Neutrophil (primary cell): ENCODE measurements at regions not wholly inside any gene's neighbourhood (a gene's known extent, or its start where the extent isn't known, plus 50 kb on each side); places are given as distances from the start of the nearest gene placed in this dataset.

Experiments
- H3K27ac ChIP-seq: fragments of 200-600 bp; sonication (generic); 2 replicates; pipeline ENCODE4 v1.5.1; 2016; ENCODE audit warnings: mild to moderate bottlenecking, moderate library complexity
- H3K27me3 ChIP-seq: fragments of 200-600 bp; sonication (generic); 2 replicates; pipeline ENCODE4 v1.6.0; 2016; ENCODE audit warnings: mild to moderate bottlenecking
- H3K36me3 ChIP-seq: fragments of 200-600 bp; sonication (generic); 2 replicates; pipeline ENCODE4 v1.5.1; 2017
- H3K4me1 ChIP-seq, 2 experiments: fragments of 200-600 bp in 1 of 2; sonication (generic) in 1 of 2; 1 replicate in 1 of 2; 2 replicates in 1 of 2; pipeline versions ENCODE4 v1.5.1 to v1.6.1; 2013 to 2016; ENCODE audit warnings: low read depth in 1 of 2, low read length in 1 of 2, mild to moderate bottlenecking in 1 of 2, moderate library complexity in 1 of 2; ENCODE audit not compliant: control insufficient read depth in 1 of 2, insufficient read depth in 1 of 2
- H3K4me3 ChIP-seq, 2 experiments: fragments of 200-600 bp in 1 of 2; sonication (generic) in 1 of 2; 1 replicate in 1 of 2; 2 replicates in 1 of 2; pipeline ENCODE4 v1.5.1; 2013 to 2016; ENCODE audit warnings: low read depth in 1 of 2, low read length in 1 of 2, mild to moderate bottlenecking in 1 of 2, moderate library complexity in 1 of 2
- H3K9me3 ChIP-seq: fragments of 200-600 bp; sonication (generic); 2 replicates; pipeline ENCODE4 v1.5.1; 2016
- TF ChIP-seq, protein P1 (sequence below): fragments of 200-600 bp; sonication (generic); IDR thresholded peaks from 2 replicates; pipeline ENCODE4 v1.5.1; 2016; ENCODE audit warnings: antibody characterized with exemption

DNA sequence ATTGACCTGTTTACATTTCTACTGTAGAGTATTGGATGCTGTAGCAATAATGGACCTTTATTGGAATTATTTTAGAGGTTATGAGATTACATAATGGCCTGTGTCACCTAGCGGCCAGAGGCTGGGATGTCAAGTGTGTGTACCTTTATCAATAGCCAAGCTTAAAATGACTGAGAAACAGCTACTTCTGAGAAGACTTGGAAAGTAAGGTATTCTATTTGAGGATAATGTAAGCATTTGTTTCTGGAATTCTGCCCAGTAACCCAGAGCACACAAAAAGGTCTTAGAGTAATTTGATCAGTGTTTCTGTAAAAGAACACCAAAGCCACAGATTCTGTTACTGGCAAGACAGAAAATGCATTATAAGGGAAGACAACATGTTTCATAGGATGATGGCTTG, 116.8 kb downstream of the MACIR start:
- TF ChIP-seq, protein P1, sequence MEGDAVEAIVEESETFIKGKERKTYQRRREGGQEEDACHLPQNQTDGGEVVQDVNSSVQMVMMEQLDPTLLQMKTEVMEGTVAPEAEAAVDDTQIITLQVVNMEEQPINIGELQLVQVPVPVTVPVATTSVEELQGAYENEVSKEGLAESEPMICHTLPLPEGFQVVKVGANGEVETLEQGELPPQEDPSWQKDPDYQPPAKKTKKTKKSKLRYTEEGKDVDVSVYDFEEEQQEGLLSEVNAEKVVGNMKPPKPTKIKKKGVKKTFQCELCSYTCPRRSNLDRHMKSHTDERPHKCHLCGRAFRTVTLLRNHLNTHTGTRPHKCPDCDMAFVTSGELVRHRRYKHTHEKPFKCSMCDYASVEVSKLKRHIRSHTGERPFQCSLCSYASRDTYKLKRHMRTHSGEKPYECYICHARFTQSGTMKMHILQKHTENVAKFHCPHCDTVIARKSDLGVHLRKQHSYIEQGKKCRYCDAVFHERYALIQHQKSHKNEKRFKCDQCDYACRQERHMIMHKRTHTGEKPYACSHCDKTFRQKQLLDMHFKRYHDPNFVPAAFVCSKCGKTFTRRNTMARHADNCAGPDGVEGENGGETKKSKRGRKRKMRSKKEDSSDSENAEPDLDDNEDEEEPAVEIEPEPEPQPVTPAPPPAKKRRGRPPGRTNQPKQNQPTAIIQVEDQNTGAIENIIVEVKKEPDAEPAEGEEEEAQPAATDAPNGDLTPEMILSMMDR: no peak
- Histone ChIP-seq H3K36me3 (no peaks in the 10 kb centered on the region), H3K27ac (no peak overlapping the region), H3K27me3 (no peaks in the 10 kb centered on the region), H3K9me3 (no peaks in the 10 kb centered on the region), H3K4me3 (no peak overlapping the region), H3K4me1 (no peaks in the 10 kb centered on the region)

DNA sequence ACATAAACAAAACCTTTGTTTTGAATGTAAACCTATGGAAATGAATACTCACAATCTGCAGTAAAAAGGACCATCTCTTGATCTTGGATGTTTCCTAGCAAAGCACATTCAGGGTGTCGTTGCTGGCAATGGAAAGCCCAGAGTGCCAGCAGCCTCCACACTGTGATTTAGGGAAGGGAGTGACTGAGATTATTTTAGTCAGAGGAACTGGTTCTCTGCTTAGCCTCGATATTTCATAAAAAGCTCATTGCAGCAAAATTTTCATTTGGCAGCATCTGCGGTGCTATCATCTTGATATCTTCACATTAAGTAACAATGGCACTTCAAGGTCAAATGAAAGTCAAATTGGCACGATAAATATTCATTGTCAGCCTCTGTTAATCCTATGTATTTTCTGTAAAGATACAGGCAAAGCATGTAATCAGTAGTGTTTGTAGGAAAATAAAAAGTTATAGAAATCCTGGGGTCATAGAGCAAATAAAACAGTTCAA, 116.0 kb downstream of the MACIR start:
- no peaks in the 10 kb centered on the region for H3K27me3 ChIP-seq
- H3K27ac ChIP-seq: no peak overlapping the region
- H3K9me3 ChIP-seq: no peaks in the 10 kb centered on the region
- no peaks in the 10 kb centered on the region for H3K4me1 ChIP-seq
- no peaks in the 10 kb centered on the region for H3K36me3 ChIP-seq
- TF ChIP-seq, protein P1: no peak
- no peak overlapping the region for H3K4me3 ChIP-seq

DNA sequence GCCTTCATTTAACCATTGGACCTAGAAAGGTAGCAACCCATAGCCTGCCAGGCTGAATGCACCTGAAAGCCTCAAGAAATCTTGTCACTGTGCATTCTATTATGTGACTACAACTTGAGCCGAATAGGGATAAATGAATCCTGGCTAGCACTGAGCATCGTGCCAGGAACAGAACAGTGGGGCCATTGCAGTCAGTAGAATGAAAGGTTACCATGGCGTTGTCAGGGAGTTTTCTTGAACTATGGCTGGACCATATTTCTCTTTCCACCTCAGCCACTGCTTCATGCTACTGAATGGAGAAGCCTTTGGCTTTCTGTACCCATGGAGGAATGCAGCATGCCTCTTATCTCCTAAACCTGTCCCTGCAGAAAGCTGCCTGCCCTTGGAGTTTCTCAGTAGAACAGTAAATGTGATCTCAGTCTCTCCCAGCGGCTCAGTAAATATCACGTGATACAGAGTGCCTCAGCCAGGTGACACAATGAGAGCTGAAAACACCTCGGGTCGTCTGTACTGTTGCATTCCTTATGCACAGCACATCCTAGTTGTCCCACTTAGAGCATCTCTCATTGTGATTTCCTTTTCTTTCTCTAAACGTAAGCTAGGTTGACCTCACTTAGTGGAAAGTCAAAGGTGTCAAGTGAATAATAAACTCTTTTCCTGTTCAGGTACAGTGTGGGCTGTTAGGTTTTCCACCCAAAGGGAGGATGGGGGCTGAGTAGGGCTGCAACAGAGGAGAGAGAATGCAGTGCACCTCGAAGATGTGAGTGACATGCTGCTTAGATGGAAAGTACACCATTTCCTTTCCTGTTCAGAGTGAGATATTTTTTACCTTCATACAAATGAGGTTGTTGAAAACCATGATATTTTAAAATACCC, 115.3 kb downstream of the MACIR start:
- Histone ChIP-seq H3K9me3 (no peaks in the 10 kb centered on the region), H3K36me3 (no peaks in the 10 kb centered on the region), H3K4me1 (no peaks in the 10 kb centered on the region), H3K27me3 (no peaks in the 10 kb centered on the region), H3K27ac (no peak overlapping the region), H3K4me3 (no peak overlapping the region)
- TF ChIP-seq, protein P1: no peak

DNA sequence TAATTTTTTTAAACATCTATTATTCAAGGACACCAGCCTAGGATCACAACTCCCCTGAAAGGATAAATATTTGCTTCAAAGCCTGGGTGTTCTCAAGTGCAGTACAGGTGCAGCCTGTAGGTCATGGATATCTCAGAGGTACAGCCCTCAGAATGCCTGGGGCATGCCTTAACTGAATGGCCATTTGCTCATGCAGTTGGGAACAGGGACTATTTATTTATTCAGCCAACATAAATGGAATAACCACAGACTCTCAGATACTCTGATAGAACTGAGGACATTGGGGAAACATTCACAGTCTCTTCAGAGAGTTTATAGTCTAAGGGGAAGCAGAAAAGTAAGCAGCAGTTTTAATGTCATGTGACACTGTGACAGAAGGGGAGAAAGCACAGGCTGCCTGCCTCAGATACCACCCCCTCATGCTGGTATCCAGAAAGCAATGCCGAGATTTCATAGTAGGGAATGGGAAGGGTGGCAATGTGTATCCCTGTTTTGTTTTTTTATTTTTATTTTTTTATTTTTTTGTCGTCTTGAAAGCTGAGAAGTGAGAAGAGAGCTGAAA, 112.6 kb downstream of the MACIR start:
- H3K9me3 ChIP-seq: no peaks in the 10 kb centered on the region
- H3K4me3 ChIP-seq: no peak overlapping the region
- no peaks in the 10 kb centered on the region for H3K4me1 ChIP-seq
- no peak overlapping the region for H3K27ac ChIP-seq
- H3K36me3 ChIP-seq: no peaks in the 10 kb centered on the region
- TF ChIP-seq, protein P1: no peak
- no peaks in the 10 kb centered on the region for H3K27me3 ChIP-seq

DNA sequence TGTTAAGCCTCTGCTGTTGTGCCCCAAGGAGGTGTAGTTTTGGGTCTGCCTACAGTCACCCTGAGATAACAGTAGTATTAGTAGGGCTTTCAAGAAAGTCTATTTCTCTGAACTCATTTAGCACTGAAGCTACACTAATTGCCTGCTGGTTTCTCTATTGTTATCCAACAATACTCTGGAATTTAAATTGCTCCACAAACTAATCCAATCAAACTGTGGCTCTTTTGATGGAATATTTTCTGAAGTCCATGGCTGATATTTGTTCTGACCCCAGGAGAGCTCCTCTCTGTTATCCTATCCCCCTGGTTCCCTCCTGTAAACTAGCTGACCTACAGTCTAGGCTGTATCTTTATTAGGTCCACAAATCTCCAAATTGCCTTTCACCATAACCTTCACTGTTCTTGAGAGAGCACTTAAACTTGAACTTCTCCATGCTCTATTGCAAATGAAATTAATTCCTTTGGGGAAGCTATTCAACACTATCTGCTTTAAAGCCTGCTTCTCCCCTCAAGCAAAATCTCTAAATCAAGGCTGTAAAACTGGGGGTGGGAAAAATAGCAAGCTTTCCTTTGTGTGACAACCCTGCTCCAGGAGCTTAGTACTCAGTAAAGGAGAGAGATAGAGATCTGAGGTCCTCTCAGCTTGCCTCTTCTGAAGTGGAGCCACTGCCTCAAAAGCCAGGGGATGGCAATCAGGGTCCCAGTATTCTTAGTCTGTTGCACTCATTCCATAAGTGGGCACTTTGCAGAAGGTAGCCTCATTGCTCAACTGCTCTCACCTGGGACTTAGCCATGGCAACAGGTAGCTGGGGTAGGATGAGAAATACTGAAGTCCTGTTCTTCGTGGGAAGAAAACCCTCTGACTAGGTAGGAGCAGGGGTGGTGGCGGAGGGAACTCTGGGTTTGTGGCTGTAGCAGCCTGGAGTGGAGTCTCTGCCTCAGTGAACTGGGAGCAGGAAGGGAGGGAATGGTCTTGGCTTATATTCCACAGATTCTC, 110.9 kb downstream of the MACIR start:
- Histone ChIP-seq H3K4me1 (no peaks in the 10 kb centered on the region), H3K27me3 (no peaks in the 10 kb centered on the region), H3K36me3 (no peaks in the 10 kb centered on the region), H3K9me3 (no peaks in the 10 kb centered on the region), H3K4me3 (no peak overlapping the region), H3K27ac (no peak overlapping the region)
- TF ChIP-seq, protein P1: no peak
